Neural cell (in vitro differentiated cells): ENCODE measurements at regions not wholly inside any gene's neighbourhood (a gene's known extent, or its start where the extent isn't known, plus 50 kb on each side); places are given as distances from the start of the nearest gene placed in this dataset.

Source experiments
- H2AFZ ChIP-seq: fragments of 200-600, 300-800 bp; sonication (generic), shearing (Covaris generic); 2 replicates; pipeline ENCODE4 v1.6.0; 2014; ENCODE audit warnings: low read depth, mild to moderate bottlenecking, antibody characterized with exemption, low read length, moderate library complexity
- H3F3A ChIP-seq: fragments of 200-600 bp; shearing (Covaris generic); 2 replicates; pipeline ENCODE4 v1.6.1; 2016; ENCODE audit warnings: mild to moderate bottlenecking, moderate library complexity, mixed read lengths, antibody characterized with exemption, low read length; ENCODE audit not compliant: insufficient read depth, poor library complexity, severe bottlenecking
- H3K27ac ChIP-seq: fragments of 200-600, 300-800 bp; sonication (generic), shearing (Covaris generic); 2 replicates; pipeline ENCODE4 v1.5.1; 2014; ENCODE audit warnings: mild to moderate bottlenecking, low read length, moderate library complexity
- H3K27me3 ChIP-seq: fragments of 300-800, 200-600 bp; sonication (generic), shearing (Covaris generic); 2 replicates; pipeline ENCODE4 v1.6.0; 2014; ENCODE audit warnings: mild to moderate bottlenecking, low read depth, low read length, moderate library complexity; ENCODE audit not compliant: insufficient read depth
- H3K36me3 ChIP-seq: fragments of 300-800, 200-600 bp; sonication (generic), shearing (Covaris generic); 2 replicates; pipeline ENCODE4 v1.5.1; 2014; ENCODE audit warnings: mild to moderate bottlenecking, antibody characterized with exemption, low read length, moderate library complexity; ENCODE audit not compliant: insufficient read depth
- H3K4me2 ChIP-seq: fragments of 300-800, 200-600 bp; sonication (generic), shearing (Covaris generic); 2 replicates; pipeline ENCODE4 v1.6.0; 2014; ENCODE audit warnings: mild to moderate bottlenecking, low read length
- H3K4me3 ChIP-seq: fragments of 300-800, 200-600 bp; sonication (generic), shearing (Covaris generic); 2 replicates; pipeline ENCODE4 v1.5.1; 2014; ENCODE audit warnings: mild to moderate bottlenecking, low read length, moderate library complexity
- H3K79me2 ChIP-seq: fragments of 200-600 bp; shearing (Covaris generic); replicated peaks from 2 replicates; pipeline ENCODE4 v1.6.0; 2014; ENCODE audit warnings: mild to moderate bottlenecking, low read length, moderate library complexity; ENCODE audit not compliant: insufficient read depth
- H3K9ac ChIP-seq: fragments of 300-800, 200-600 bp; sonication (generic), shearing (Covaris generic); 2 replicates; pipeline ENCODE4 v1.6.1; 2016; ENCODE audit warnings: mild to moderate bottlenecking, low read length, mixed read lengths
- H3K9me2 ChIP-seq: fragments of 200-600 bp; shearing (Covaris generic); 2 replicates; pipeline ENCODE4 v1.6.1; 2016; ENCODE audit warnings: mild to moderate bottlenecking, low read length, mixed read lengths; ENCODE audit not compliant: insufficient read depth
- H3K9me3 ChIP-seq: fragments of 200-600, 300-800 bp; sonication (generic), shearing (Covaris generic); 2 replicates; pipeline ENCODE4 v1.6.1; 2016; ENCODE audit warnings: mild to moderate bottlenecking, mixed run types, low read length, moderate library complexity, mixed read lengths
- H4K20me1 ChIP-seq: fragments of 200-600 bp; shearing (Covaris generic); 2 replicates; pipeline ENCODE4 v1.6.1; 2016; ENCODE audit warnings: mild to moderate bottlenecking, mixed run types; ENCODE audit not compliant: insufficient read depth
- EP300 ChIP-seq: fragments of 450-650 bp; conservative IDR thresholded peaks from 2 replicates; pipeline ENCODE4 v1.6.1; 2014; ENCODE audit warnings: antibody characterized with exemption, mild to moderate bottlenecking, moderate library complexity; ENCODE audit not compliant: poor library complexity, severe bottlenecking
- EZH2 ChIP-seq: fragments of 200-600, 300-800 bp; shearing (Covaris generic), sonication (generic); IDR thresholded peaks from 2 replicates; pipeline ENCODE4 v1.6.1; 2014; ENCODE audit warnings: antibody characterized with exemption, low read length, borderline replicate concordance, mild to moderate bottlenecking; ENCODE audit not compliant: insufficient read depth, poor library complexity, severe bottlenecking
- MXI1 ChIP-seq: fragments of 450-650 bp; conservative IDR thresholded peaks from 2 replicates; pipeline ENCODE4 v1.6.1; 2014; ENCODE audit warnings: antibody characterized with exemption, mild to moderate bottlenecking; ENCODE audit not compliant: poor library complexity, severe bottlenecking
- POLR2AphosphoS5 ChIP-seq: IDR thresholded peaks from 2 replicates; pipeline ENCODE4 v1.6.1; 2012
- RAD21 ChIP-seq: fragments of 450-650 bp; conservative IDR thresholded peaks from 2 replicates; pipeline ENCODE4 v1.6.1; 2014; ENCODE audit warnings: antibody characterized with exemption, mild to moderate bottlenecking, moderate library complexity
- SMC3 ChIP-seq: fragments of 450-650 bp; conservative IDR thresholded peaks from 2 replicates; pipeline ENCODE4 v1.6.1; 2014; ENCODE audit warnings: antibody characterized with exemption, mild to moderate bottlenecking, moderate library complexity; ENCODE audit not compliant: poor library complexity
- TAF1 ChIP-seq: IDR thresholded peaks from 2 replicates; pipeline ENCODE4 v1.6.1; 2012; ENCODE audit warnings: low read depth
- TF ChIP-seq, protein P1 (sequence below): IDR thresholded peaks from 2 replicates; pipeline ENCODE4 v1.6.1; 2012; ENCODE audit warnings: borderline replicate concordance
- TF ChIP-seq, protein P2 (sequence below): fragments of 450-650 bp; IDR thresholded peaks from 2 replicates; pipeline ENCODE4 v1.5.1; 2014; ENCODE audit warnings: antibody characterized with exemption, mild to moderate bottlenecking, moderate library complexity; ENCODE audit not compliant: poor library complexity, severe bottlenecking

DNA sequence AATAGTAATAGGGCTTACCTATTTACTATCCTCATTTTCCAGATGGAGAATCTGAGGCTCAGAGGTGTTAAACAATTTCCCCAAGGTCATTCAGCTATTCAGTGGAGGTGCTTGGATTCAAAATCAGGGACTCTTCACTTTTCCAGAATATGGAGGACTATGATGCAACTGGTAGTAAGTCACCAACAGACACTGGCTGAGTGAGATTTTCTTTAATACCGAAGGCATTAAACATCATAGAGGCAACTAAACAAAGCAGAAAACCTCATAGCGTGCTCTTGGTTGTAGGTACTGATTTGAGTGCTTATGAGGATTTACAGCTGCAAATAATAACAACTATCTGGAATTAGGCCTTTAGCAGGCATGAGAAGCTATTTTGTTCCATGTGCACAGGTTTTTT lies 134.4 kb downstream of the DLEU7 start:
- H3K27me3 ChIP-seq: no peaks in the 10 kb centered on the region
- no peak overlapping the region for H3K4me3 ChIP-seq
- no peak overlapping the region for H3K27ac ChIP-seq
- no peak overlapping the region for H2AFZ ChIP-seq
- H3K79me2 ChIP-seq: no peaks in the 10 kb centered on the region
- no peak overlapping the region for H3K4me2 ChIP-seq
- no peaks in the 10 kb centered on the region for H3K36me3 ChIP-seq
- no peaks in the 10 kb centered on the region for H4K20me1 ChIP-seq
- H3K9me2 ChIP-seq: no peaks in the 10 kb centered on the region
- H3K9me3 ChIP-seq: no peaks in the 10 kb centered on the region
- no peaks in the 10 kb centered on the region for H3F3A ChIP-seq
- no peak for TF ChIP-seq MXI1
- TF ChIP-seq, protein P1, sequence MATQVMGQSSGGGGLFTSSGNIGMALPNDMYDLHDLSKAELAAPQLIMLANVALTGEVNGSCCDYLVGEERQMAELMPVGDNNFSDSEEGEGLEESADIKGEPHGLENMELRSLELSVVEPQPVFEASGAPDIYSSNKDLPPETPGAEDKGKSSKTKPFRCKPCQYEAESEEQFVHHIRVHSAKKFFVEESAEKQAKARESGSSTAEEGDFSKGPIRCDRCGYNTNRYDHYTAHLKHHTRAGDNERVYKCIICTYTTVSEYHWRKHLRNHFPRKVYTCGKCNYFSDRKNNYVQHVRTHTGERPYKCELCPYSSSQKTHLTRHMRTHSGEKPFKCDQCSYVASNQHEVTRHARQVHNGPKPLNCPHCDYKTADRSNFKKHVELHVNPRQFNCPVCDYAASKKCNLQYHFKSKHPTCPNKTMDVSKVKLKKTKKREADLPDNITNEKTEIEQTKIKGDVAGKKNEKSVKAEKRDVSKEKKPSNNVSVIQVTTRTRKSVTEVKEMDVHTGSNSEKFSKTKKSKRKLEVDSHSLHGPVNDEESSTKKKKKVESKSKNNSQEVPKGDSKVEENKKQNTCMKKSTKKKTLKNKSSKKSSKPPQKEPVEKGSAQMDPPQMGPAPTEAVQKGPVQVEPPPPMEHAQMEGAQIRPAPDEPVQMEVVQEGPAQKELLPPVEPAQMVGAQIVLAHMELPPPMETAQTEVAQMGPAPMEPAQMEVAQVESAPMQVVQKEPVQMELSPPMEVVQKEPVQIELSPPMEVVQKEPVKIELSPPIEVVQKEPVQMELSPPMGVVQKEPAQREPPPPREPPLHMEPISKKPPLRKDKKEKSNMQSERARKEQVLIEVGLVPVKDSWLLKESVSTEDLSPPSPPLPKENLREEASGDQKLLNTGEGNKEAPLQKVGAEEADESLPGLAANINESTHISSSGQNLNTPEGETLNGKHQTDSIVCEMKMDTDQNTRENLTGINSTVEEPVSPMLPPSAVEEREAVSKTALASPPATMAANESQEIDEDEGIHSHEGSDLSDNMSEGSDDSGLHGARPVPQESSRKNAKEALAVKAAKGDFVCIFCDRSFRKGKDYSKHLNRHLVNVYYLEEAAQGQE: no peak
- TF ChIP-seq EP300: no peak
- no peak for TF ChIP-seq EZH2
- no peak for TF ChIP-seq POLR2AphosphoS5
- TF ChIP-seq RAD21: no peak
- TF ChIP-seq, protein P2, sequence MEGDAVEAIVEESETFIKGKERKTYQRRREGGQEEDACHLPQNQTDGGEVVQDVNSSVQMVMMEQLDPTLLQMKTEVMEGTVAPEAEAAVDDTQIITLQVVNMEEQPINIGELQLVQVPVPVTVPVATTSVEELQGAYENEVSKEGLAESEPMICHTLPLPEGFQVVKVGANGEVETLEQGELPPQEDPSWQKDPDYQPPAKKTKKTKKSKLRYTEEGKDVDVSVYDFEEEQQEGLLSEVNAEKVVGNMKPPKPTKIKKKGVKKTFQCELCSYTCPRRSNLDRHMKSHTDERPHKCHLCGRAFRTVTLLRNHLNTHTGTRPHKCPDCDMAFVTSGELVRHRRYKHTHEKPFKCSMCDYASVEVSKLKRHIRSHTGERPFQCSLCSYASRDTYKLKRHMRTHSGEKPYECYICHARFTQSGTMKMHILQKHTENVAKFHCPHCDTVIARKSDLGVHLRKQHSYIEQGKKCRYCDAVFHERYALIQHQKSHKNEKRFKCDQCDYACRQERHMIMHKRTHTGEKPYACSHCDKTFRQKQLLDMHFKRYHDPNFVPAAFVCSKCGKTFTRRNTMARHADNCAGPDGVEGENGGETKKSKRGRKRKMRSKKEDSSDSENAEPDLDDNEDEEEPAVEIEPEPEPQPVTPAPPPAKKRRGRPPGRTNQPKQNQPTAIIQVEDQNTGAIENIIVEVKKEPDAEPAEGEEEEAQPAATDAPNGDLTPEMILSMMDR: no peak
- TF ChIP-seq TAF1: no peak
- no peak for TF ChIP-seq SMC3
- H3K9ac ChIP-seq: no peak overlapping the region

DNA sequence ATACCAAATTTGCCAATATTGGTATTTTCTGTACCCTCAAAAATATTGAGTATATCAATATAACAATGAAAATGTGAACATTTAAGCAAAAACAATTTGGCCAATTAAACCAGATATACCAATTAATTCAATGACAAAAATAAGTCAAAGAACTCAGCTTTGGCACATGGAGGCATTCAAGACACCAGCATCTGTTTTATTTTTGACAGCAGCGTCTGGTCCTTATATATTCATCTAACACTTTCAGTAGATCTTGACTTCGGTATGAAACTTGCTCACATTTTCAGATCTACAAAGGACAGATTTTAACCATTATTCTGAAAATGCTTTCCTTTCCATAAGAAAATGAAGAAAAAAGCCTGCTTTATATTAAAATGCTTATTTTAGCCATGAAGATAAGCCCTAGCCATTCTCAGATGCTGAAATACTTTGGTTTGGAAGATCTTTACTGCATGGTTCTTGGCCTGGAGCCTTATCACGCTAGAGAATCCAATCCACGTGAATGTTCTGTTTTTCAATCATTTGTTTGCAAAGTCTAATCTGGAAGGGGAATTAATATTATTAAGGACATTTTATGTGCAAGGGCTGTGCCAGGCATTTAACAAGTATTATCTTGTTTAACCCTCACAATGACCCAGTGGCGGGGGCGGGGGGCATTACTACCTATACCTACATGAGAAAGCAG lies 132.2 kb downstream of the DLEU7 start:
- H3K9ac ChIP-seq: no peak overlapping the region

More for the DNA sequence above, 132.2 kb downstream of the DLEU7 start:
- no peaks in the 10 kb centered on the region for H3K36me3 ChIP-seq
- no peaks in the 10 kb centered on the region for H3K9me3 ChIP-seq
- no peak overlapping the region for H3K4me3 ChIP-seq
- H3K27ac ChIP-seq: no peak overlapping the region
- no peak overlapping the region for H2AFZ ChIP-seq
- no peaks in the 10 kb centered on the region for H3K27me3 ChIP-seq
- H3K4me2 ChIP-seq: no peak overlapping the region
- H3K9me2 ChIP-seq: no peaks in the 10 kb centered on the region
- no peak for TF ChIP-seq MXI1
- TF ChIP-seq, protein P1: no peak
- TF ChIP-seq EZH2: no peak
- TF ChIP-seq, protein P2: no peak
- no peak for TF ChIP-seq RAD21
- TF ChIP-seq EP300: no peak
- no peak for TF ChIP-seq POLR2AphosphoS5
- no peak for TF ChIP-seq SMC3
- no peak for TF ChIP-seq TAF1
- H3F3A ChIP-seq: no peaks in the 10 kb centered on the region
- H4K20me1 ChIP-seq: no peaks in the 10 kb centered on the region
- no peaks in the 10 kb centered on the region for H3K79me2 ChIP-seq
